Gastrocnemius medialis (tissue), 4 donors: ENCODE measurements at regions not wholly inside any gene's neighbourhood (a gene's known extent, or its start where the extent isn't known, plus 50 kb on each side); places are given as distances from the start of the nearest gene placed in this dataset.

Experiments used
- ATAC-seq, 2 donors: fragments of 150-250 bp; one replicate each; pipeline ENCODE4 v1.9.1; 2016
- DNase-seq, 2 donors: peaks; one replicate each; pipeline ENCODE4 v3.0.0-alpha.2; 2019
- H3K27ac ChIP-seq, 4 donors: fragments of 200-600 bp; sonication (generic); 1 replicate in 1 of 4; 2 replicates in 3 of 4; pipeline ENCODE4 v1.5.1; 2016 to 2018; ENCODE audit warnings: mild to moderate bottlenecking in 2 of 4, moderate library complexity in 1 of 4
- H3K27me3 ChIP-seq, 3 donors: fragments of 200-600 bp; sonication (generic) in 2 of 3; 1 replicate in 1 of 3; 2 replicates in 2 of 3; pipeline versions ENCODE4 v1.5.1 to v1.6.0; 2016 to 2019; ENCODE audit warnings: mild to moderate bottlenecking in 1 of 3, moderate library complexity in 1 of 3
- H3K36me3 ChIP-seq, 2 donors: fragments of 200-600 bp; sonication (generic) in 1 of 2; one replicate each; pipeline ENCODE4 v1.5.1; 2017 to 2018
- H3K4me1 ChIP-seq, 2 donors: fragments of 200-600 bp; sonication (generic) in 1 of 2; one replicate each; pipeline ENCODE4 v1.5.1; 2016 to 2017; ENCODE audit warnings: mild to moderate bottlenecking in 2 of 2
- H3K4me3 ChIP-seq, 4 donors: fragments of 200-600 bp; sonication (generic) in 3 of 4; 1 replicate in 1 of 4; 2 replicates in 3 of 4; pipeline ENCODE4 v1.5.1; 2016 to 2019; ENCODE audit warnings: mild to moderate bottlenecking in 2 of 4
- H3K9me3 ChIP-seq, 3 donors: fragments of 200-600 bp; sonication (generic) in 2 of 3; 1 replicate in 1 of 3; 2 replicates in 2 of 3; pipeline ENCODE4 v1.5.1; 2016 to 2019
- POLR2A ChIP-seq, 2 donors: fragments of 450-650 bp; IDR thresholded peaks; one replicate each; pipeline ENCODE4 v1.6.1; 2017; ENCODE audit warnings: antibody characterized with exemption in 2 of 2, mild to moderate bottlenecking in 2 of 2, moderate library complexity in 2 of 2
- in situ Hi-C, 4 donors: fragments of 200-750 bp; cut with MboI; loops; one replicate each; pipeline versions ENCODE4 v1.15.0 to v1.8.0; 2017; ENCODE audit warnings: low sequenced_read_pairs in 4 of 4
- intact Hi-C: fragments of 100-400 bp; cut with DNase I; formaldehyde crosslinking; loops from one replicate; pipeline ENCODE4 v1.15.1; 2023; ENCODE audit warnings: low total_unique reads
- TF ChIP-seq, protein P1 (sequence below), 5 experiments: fragments of 450-650 bp in 3 of 5; fragments of 200-600 bp in 2 of 5; sonication (generic) in 2 of 5; IDR thresholded peaks in 4 of 5; conservative IDR thresholded peaks in 1 of 5; 1 replicate in 4 of 5; 2 replicates in 1 of 5; pipeline ENCODE4 v1.5.1; 2016 to 2019; ENCODE audit warnings: antibody characterized with exemption in 5 of 5, mild to moderate bottlenecking in 3 of 5, moderate library complexity in 3 of 5

DNA sequence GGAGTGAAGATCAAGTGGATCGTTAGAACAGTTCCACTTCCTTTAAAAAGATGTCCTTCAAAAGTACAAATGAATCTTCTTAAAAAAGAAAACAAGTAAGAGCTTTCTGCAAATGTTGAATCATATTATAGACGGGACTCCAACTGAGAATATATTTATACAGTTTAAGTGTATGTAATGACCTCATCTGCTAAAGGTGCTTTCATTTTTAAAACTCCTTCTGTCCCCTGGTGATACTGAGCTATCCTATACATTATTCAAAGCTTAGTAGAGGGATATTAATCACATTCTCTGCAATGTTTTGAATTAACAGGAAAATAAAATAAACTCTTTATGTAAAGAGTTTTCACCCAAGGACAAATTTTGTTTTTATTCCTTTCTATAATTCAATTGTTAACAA, 420.7 kb upstream of the SLC8A1 start:
- Histone ChIP-seq H3K9me3 (no peaks in the 10 kb centered on the region), H3K4me3 (no peak overlapping the region)
- in situ Hi-C loops, result no loop called here

DNA sequence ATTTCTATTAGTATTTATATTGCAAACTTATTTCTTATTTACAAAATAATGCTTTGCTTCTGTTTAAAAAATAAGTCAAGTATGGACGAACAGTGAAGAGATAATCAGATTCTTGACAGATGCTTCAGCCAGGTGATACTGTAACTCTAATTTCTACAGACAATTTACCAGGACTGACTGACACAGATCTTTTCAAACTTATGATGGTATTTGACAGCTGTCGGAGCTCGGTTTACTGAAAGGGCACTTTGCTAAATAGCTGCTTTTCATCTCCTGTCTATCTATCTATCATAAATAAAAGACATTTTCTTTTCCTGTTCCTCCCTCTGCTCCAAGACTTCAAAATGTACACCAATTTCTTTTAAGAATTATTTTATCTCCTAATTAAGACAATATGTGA, 422.5 kb upstream of the SLC8A1 start:
- ATAC-seq, result no peak
- intact Hi-C loops, result no loop called here
- Histone ChIP-seq H3K36me3 (no peaks in the 10 kb centered on the region), H3K9me3 (no peaks in the 10 kb centered on the region), H3K4me3 (no peak overlapping the region), H3K27ac (no peak overlapping the region), H3K27me3 (no peaks in the 10 kb centered on the region), H3K4me1 (no peaks in the 10 kb centered on the region)
- in situ Hi-C loops, result no loop called here
- DNase-seq, result no peak
- TF ChIP-seq, protein P1, sequence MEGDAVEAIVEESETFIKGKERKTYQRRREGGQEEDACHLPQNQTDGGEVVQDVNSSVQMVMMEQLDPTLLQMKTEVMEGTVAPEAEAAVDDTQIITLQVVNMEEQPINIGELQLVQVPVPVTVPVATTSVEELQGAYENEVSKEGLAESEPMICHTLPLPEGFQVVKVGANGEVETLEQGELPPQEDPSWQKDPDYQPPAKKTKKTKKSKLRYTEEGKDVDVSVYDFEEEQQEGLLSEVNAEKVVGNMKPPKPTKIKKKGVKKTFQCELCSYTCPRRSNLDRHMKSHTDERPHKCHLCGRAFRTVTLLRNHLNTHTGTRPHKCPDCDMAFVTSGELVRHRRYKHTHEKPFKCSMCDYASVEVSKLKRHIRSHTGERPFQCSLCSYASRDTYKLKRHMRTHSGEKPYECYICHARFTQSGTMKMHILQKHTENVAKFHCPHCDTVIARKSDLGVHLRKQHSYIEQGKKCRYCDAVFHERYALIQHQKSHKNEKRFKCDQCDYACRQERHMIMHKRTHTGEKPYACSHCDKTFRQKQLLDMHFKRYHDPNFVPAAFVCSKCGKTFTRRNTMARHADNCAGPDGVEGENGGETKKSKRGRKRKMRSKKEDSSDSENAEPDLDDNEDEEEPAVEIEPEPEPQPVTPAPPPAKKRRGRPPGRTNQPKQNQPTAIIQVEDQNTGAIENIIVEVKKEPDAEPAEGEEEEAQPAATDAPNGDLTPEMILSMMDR (IDR thresholded peaks at IDR 0.05 in 4 of 5, conservative IDR thresholded peaks at IDR 0.05 in 1 of 5), result no peak
- TF ChIP-seq POLR2A (IDR thresholded peaks at IDR 0.05), result no peak

More for the DNA sequence above, 420.7 kb upstream of the SLC8A1 start:
- H3K27ac ChIP-seq, result no peak overlapping the region
- H3K4me1 ChIP-seq, result no peaks in the 10 kb centered on the region
- DNase-seq (no peak), ATAC-seq (no peak)
- H3K36me3 ChIP-seq, result no peaks in the 10 kb centered on the region
- TF ChIP-seq, protein P1 (IDR thresholded peaks at IDR 0.05 in 4 of 5, conservative IDR thresholded peaks at IDR 0.05 in 1 of 5), result no peak
- TF ChIP-seq POLR2A (IDR thresholded peaks at IDR 0.05), result no peak
- no peaks in the 10 kb centered on the region for H3K27me3 ChIP-seq
- intact Hi-C loops, result no loop called here

DNA sequence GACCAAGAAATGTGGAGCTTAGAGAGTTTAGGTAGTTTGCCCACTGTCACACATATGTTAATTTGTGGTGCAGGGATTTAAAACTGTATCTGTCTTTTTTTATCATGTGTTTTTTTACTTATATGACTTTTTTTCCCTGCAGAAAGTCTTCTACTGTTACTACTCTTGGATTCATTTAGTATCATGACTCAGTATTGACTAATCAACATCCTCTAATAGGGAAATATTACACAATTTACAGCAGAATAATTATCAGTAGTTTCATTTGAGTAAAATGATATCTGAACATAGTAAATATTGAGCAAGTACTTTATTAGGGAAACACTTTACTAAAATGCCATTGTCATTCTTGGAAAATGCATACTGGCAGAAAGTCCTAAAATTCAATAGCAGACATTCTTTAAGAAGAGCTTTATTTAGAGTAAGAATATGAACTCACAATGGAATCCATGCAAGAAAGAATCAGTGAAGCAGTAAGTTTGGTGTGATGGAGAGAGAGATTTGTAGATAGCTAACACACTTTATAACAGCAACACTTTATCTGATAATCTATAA, 425.9 kb upstream of the SLC8A1 start:
- Histone ChIP-seq H3K36me3 (no peaks in the 10 kb centered on the region), H3K9me3 (no peaks in the 10 kb centered on the region), H3K4me1 (no peaks in the 10 kb centered on the region), H3K4me3 (no peak overlapping the region), H3K27ac (no peak overlapping the region), H3K27me3 (no peaks in the 10 kb centered on the region)
- no peak for DNase-seq
- no peak for ATAC-seq
- TF ChIP-seq POLR2A (IDR thresholded peaks at IDR 0.05), result no peak
- TF ChIP-seq, protein P1 (IDR thresholded peaks at IDR 0.05 in 4 of 5, conservative IDR thresholded peaks at IDR 0.05 in 1 of 5), result no peak
- intact Hi-C loops, result no loop called here
- in situ Hi-C loops, result no loop called here

DNA sequence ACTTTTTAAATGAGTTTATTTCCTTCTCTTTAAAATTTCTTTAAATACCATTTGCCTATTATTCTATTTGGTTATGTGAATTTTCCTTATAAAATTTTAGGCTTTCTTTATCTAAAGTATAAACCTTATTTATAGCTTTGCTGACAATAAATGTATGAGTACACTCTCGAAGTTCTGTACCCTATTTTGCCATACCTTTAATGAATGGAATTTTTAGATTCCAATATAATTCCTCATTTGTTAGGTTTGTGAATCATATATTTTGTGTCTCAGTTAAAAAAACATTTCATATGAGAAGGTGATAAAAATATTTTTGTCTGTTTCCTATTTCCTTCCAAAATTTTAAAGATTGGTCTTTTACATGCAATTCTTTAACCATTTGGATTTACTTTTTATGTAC, 427.4 kb upstream of the SLC8A1 start:
- Histone ChIP-seq H3K4me3 (no peak overlapping the region), H3K36me3 (no peaks in the 10 kb centered on the region), H3K27ac (no peak overlapping the region), H3K27me3 (no peaks in the 10 kb centered on the region), H3K9me3 (no peaks in the 10 kb centered on the region), H3K4me1 (no peaks in the 10 kb centered on the region)
- ATAC-seq (no peak), DNase-seq (no peak)
- in situ Hi-C loops (no loop called here), intact Hi-C loops (no loop called here)
- no peak for TF ChIP-seq POLR2A (IDR thresholded peaks at IDR 0.05)
- TF ChIP-seq, protein P1 (IDR thresholded peaks at IDR 0.05 in 4 of 5, conservative IDR thresholded peaks at IDR 0.05 in 1 of 5), result no peak

DNA sequence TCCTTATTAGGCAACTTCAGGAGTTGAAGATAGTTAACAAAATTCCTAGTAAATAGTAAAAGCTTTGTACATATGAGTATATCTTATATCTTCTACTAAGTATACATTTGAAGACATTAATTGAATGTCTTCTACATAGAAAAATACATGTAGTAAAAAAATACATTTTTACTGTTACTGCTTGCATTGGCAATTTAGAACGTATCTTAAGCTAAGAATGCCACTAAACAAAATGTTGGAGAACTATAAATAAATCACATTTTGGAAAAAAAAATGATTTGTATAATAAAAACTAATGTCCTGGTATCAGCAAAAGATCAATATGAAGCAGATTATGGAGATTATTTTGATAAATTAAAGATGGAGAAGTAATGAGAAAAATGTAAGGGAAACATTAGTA, 434.2 kb upstream of the SLC8A1 start:
- no peak overlapping the region for H3K27ac ChIP-seq
- in situ Hi-C loops, result no loop called here
- ATAC-seq, result no peak
- no peak overlapping the region for H3K4me3 ChIP-seq
- H3K4me1 ChIP-seq, result no peaks in the 10 kb centered on the region
- no peaks in the 10 kb centered on the region for H3K9me3 ChIP-seq
- no peaks in the 10 kb centered on the region for H3K36me3 ChIP-seq
- intact Hi-C loops, result no loop called here
- TF ChIP-seq, protein P1 (IDR thresholded peaks at IDR 0.05 in 4 of 5, conservative IDR thresholded peaks at IDR 0.05 in 1 of 5), result no peak
- H3K27me3 ChIP-seq, result no peaks in the 10 kb centered on the region
- no peak for DNase-seq
